Hematopoietic multipotent progenitor cell treated with erythropoietin and hydrocortisone succinate and interleukin-3 and kit ligand, for 6 days (in vitro differentiated cells): ENCODE measurements at regions not wholly inside any gene's neighbourhood (a gene's known extent, or its start where the extent isn't known, plus 50 kb on each side); places are given as distances from the start of the nearest gene placed in this dataset.
"Not testable (repeated sequence)": the region's sequence is repeated elsewhere in the genome, so short reads cannot be mapped to it uniquely, and the experiment has no call there.

ENCODE experiments used
- DNase-seq: peaks from one replicate; pipeline ENCODE4 v3.0.0-alpha.2; 2015

DNA sequence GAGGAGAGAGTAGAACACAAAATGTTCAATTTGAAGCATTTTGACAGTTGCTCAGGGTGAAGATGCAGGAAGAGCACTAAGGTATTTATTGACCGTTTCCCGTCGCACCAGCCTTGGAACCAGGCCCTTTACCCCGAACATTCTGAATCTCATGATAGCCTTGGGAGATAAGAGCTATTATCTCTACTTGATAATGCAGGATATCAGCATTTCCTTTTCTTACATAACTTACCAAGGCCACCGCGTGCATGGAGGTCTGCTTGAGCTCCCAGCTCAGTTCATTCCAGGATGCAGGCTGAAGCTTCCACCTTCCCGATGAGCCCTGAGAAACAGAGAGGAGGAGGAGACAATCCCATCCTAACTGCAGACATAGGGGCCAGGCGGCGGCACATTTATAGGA, 324.2 kb upstream of the COBL start:
- DNase-seq, result no peak

DNA sequence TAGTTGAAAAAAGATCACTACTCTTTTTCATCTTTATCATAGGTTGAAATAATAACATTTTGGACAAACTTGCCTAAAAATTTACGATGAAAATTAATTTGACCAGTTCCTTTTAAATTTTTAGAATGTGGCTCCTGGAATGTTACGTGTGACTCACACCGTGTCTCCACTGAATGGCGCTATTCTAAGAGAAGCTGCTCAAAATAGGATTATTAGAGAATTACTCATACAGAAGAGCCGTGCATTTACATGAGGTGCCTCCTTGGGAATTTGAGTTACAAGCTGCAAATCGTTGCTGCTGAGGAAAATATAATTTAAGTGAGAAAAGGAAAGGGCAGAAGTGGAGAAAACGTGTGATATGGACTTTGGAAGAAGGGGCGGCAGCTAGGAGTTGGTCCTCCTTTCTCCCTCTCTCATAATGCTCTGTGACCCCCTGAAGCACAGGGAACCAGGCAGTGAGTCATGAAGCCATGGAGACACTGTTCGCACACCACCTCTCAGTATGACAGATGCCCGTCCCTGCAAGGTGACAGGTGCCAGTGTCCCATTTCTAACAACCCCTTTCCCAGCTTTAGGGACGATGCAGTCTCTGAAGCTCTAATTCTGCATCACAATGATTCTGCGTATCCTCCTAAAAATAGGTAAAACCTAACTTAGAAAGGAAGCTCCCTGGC, 323.2 kb upstream of the COBL start:
- DNase-seq, result no peak

DNA sequence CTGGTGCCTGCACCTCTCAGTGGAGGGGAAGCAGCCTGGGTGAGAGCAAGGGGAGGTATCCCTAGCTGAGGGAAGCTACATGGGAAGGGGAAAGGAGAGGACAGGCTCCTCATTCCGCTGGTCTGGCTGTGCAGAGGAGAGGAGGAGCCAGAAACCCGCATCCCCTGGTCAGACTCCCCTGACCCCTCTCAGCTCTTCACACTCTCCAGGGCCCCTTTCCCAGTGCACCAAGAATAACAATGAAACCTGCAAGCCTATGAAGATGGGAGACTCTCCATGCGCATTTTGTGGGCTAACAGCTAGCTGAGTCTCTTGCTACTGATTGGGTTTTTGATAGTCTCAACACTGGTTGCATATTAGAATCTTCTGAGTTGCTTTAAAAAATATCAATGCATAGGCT, 319.9 kb upstream of the COBL start:
- no peak for DNase-seq

DNA sequence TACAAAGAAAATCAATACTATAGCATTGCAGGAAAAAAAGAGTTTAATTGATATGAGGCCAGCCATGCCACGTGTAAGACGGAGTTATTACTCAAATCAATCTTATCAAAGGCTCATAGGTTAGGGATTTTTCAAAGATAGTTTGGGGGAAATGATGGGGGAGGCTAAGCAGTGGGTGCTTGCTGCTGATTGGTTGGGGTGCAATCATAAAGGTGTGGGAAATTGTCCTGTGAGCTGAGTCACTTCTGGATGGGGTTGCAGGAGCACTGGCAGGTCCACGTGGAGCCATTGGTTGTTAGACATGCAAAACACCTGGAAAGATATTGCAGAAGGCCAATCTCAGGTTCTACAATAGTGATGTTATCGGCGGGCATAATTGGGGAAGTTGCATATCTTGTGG, 319.2 kb upstream of the COBL start:
- no peak for DNase-seq

DNA sequence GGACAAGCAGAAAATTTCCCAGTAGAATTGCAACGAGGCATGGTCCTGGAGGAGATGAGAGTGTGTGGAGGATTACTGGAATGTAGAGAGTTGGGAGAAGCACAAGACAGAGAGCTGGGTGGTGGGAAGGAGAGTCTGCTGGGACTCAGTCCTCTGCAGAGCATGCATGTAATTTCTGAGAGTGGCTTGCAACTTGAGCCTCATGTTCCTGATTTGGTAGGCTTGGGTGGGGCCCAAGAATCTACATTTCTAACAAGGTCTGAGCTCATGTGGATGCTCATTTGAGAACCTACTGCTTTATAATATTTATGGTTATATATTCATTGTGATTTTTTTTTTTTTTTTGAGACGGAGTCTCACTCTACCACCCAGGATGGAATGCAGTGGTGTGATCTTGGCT, 317.9 kb upstream of the COBL start:
- DNase-seq, result no peak

DNA sequence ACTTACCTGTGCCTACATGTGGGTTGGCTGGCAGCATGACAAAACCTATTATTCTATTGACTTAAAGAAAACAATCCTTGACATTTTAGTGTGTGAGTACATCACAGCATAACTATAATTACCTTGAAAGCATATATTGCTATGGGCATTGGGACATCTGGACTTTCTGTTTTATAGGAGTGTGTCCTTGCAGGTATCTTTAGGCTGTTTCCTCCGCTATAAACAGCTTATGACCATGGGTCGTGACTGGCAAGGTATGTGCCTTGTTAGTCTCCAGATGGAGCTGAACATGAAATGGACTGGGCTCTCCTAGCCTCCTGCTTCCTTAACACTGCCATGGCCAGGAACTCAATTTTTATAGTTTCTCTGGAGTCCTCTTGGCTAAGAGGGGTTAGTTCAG, 317.4 kb upstream of the COBL start:
- DNase-seq, result no peak

DNA sequence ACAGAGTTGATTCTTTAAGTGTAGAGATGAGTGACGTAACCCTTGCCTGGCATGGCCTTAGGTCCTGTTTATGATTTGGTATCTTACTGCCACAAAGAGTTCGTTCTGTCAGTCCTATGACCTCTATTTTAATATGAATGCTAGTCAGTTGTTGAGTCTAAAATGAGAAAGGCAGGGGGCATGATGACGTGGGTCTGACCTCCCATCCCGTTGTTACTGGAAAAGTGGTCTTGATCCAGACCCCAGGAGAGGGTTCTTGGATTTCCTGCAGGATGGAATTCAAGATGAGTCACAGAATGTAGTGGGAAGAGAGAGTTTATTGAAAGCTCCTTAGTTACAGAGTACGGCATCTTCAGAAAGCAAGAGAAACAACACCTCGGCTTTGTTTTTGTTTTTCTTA, 317.0 kb upstream of the COBL start:
- DNase-seq, result no peak

DNA sequence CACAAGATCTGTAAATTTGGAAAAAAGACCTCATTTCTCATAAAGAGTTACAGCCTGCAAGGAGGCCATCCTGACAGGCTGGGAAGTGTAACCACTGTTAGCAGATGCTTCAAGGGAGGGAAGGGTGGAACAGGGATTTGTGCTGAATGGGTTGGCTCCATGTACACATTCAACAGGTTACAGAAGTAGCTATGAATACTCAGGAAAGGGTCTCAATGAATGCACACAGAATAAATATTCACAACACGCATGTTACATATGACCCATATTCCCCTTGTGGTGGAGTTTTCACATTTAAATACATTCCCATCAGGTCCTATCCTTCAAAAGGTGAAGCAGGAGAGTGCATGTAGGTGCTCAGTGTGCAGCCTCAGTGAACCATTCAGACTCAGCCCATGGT, 316.4 kb upstream of the COBL start:
- DNase-seq, result no peak

DNA sequence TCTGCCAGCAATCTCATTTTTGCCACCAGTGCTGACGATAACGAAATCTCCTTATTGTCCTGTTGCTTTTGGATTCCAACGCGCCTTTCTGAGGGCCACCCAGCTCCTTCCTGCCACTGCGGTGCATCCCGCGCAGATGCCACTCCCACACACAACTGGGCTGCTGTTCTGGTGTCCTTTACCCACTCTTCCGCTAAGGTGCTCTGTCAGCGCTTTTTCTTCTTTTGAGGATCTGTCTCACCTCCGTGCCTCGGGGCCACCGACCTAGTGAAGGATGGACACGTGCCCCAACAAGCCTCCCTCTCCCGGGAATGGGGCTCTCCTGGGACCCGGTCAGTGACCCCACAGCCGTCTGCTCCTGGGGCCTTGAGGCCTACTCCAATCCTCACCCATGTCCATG, 314.3 kb upstream of the COBL start:
- DNase-seq, result no peak

DNA sequence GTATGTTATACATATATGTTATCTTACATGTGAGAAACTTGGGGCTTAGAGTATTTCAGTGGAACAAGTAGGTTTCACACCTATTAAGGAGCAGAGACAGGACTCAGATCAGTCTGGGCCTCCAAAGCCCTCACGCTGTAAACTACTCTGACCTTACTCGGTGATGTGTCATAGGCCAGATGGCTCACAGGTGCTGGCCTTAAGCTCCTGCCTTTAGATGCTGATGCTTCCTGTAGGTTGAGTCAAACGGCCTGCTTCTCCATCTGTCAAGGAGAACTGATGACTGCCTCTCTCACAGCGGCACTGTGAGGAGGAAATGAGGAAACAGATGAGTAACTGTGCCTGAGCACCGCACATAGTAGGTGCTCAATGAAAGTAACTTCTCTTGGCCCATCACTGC, 312.6 kb upstream of the COBL start:
- DNase-seq, result no peak

DNA sequence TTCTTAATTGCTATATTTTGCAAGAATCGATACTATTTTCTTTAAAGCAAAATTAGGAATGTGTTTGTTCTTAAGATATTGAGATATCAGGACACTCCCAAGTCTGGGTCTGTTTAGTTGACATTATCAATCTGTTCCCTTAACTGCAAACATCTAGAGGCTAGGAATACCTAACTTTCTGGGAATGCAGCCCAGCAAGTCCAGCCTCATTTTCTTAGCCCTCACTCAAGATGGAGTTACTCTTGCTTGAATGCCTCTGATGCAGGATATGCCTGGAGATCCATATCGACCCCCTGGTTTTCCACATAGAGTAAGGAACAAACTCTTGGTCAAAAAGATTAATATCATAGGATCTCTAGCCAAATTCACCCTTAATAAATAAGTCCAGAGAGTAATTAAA, 305.3 kb upstream of the COBL start:
- DNase-seq, result no peak

DNA sequence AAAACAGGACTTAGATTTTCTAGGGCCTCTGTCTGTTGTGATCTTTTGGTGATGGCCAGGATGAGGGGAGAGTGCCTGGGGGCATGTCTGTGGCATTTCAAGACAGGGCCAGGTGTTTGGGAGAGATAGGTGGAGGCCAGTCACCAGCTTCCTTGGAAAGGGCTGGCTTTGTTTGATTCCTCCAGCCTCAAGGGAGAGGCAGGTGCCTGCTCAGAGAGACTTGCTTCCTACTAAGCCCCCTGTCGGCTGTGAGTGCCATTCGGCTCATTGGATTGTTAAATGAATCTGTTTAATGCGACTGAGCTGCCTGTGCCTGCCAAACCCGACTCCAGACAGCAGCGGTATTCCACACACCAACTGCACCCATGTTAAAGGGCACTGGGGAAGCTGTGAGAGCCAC, 304.1 kb upstream of the COBL start:
- DNase-seq, result no peak

DNA sequence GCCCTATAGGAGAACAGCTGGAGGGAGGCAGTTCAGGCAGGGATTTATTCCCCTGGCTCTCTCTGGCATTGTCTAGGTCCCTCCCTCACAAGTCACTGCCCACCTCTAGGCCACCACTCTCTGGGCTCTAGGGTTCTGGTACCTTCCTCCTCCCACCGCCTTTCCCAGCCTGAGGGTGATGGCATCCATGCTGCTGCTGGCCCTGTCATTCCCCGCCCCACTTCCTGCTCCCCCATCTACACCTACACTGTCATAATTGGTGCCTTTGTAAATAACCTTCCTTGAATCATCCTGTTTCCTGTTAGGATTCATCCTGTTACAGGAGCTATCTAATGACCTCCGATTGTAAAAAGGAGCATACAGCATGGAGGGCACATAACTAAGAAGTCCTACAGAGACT, 303.3 kb upstream of the COBL start:
- no peak for DNase-seq

DNA sequence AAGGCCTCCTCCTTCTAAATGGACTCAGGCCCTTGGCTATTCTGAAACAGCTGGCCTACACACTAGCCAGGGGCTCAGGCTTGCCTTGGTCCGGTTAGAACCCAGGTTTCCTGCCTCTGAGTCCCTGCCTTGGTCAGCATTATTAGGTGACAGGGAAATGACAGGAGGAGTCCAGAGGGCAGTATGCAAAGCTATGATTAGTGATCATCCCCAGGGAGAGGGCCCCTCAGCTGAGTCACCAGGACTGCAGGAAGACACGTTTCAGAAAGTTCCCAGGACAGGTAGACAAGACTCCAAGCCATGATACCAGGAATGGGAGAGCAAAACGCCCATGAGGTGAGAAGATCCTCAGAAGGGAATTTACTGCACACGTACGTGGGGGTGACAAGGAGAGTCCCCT, 301.1 kb upstream of the COBL start:
- no peak for DNase-seq

DNA sequence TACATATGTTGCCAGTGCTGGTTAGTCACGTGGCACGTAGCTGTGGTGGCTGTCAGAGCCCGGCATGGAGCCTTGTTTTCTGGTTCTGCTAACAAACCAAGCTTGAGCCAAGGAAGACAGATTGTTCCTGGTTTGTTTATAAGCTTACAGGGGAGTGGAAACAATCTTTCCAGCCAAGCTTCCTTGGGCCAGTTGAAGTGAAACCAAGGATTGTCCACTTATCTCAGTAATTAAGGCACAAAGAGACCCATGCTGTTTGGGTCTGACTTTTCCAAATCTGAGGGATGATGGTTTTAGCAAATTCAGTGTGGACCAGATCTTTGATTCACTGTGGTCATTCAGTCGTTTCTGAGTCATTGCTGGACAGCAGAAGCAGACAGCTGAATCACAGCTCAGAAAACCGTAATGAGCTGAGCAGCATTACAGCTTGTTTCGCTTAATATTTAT, 297.3 kb upstream of the COBL start:
- no peak for DNase-seq

DNA sequence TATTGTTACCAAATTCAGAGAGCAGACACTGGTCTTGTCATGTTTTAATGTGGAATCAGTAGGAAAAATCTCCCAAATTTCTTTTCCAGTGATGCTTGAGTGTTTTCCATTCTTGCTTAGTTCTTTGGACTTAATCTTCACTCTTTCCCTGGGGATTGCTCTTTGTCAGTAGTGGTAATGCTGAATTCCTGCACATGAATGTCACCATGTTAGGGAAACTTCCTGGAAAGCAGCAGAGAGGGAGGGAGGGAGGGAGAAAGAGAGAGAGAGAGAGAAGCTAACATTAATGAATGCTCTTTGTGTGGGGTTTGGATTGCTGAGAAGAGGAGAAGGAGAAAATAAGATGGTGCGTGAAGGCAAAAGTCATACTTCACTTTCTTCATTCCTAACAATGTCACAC, 295.3 kb upstream of the COBL start:
- no peak for DNase-seq

DNA sequence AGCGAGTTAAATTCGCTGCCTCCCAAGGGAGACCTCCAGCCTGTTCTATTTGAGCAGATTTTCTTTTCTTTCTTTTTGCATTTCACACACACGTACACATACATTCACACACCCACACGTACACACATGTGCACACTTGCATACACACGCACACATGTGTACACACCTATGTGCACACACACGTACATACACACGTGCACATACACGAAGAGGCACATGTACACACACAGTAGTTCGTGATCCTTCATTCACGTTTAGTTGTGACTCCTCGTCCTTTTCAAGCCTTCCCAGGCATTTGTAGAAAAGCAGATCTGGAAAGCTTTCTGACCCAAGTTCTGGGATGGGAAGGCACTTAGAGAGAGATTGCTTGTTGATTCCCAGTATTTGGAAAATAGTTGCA, 290.8 kb upstream of the COBL start:
- no peak for DNase-seq

DNA sequence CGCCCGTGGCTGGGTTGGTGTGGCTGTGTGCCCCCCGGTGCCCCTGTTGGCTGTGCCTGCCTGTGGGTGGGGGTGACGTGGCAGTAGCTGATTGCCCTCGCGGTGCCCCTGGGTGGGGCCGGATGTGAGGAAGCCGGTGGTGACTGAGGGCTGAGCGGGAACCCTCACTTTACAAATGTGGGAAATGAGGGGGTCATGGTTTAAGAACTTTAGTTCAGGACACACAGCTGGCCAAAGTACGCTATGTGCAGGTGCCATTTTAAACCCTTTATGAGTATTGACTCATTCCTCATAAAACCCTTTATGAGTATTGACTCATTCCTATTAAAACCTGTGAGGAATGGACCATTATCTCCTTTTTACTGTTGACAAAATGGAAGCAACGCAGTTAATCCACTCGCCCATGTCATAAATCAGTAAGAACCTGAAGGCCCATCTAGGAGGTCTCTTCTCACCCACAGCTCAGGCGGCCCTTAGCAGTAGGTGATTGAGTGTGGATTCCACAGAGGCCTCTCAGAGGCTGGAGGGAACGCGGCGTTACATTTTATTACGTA, 290.1 kb upstream of the COBL start:
- DNase-seq, result no peak

DNA sequence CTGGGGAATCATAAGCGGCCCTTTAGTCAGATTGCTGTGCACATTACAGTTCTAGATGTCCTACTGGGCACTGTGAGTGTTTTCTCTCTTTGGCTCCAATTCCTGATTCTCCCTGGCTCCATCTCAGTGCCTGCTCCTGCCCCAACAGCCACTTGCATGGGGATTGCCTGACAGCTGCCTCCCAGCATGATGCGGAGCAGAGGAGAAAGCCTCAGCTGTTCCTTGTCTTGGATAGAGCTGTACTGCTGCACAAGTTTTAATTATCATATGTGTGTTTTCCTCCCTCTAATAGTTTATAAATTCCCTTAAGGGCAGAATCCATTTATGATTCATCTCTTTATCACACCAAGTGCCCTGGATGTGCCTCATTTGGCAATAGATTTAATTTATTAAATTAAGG, 285.8 kb upstream of the COBL start:
- no peak for DNase-seq

DNA sequence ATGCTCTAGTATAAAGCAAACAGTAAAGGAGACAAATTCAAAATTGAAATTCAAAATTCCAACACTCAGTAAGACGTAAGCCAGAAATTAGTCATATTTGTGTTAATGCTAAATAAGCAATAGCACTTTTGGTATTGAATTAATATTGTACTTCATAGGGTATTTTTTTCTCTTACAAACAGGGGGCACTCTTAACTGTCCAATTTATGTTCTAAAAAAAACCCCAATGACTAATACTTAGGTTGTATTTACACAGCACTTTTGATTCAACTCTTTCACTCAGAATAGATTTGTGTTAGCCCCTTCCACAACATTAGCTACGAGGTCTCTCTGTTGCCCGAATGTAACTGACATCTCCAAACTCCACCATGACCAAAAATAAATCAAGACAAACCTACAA, 284.9 kb upstream of the COBL start:
- DNase-seq, result no peak

DNA sequence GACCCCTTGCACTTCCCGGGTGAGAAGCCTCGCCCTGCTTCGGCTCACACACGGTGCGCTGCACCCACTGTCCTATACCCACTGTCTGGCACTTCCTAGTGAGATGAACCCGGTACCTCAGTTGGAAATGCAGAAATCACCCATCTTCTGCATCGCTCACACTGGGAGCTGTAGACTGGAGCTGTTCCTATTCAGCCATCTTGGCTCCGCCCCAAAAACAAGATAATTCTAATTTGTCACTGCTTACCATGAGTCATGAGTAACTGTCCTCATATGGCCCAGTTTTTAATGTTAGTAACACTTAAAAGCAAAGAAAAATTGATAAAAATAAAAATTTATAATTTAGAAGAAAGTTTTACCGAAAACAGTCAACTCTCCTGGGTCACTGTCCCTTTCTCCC, 283.3 kb upstream of the COBL start:
- not testable (repeated sequence) for DNase-seq

DNA sequence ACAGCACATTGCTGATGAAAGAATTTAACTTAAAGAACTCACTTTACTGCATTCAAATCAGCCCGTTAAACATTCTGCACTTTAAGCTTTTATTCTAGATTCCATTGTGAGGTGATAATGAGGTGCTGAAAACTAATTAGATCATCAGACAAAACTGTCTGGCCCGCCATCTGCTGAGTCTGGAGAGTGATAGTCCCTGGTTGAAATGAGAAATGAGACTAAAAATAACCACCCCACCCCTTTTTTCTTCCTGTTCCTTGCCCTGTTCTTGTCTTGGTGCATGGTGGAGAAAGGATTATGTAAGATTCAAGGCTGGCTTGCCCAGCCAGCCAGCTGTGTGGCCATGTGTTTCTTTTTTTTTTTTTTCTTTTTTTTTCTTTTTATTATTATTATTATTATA, 277.0 kb upstream of the COBL start:
- no peak for DNase-seq

DNA sequence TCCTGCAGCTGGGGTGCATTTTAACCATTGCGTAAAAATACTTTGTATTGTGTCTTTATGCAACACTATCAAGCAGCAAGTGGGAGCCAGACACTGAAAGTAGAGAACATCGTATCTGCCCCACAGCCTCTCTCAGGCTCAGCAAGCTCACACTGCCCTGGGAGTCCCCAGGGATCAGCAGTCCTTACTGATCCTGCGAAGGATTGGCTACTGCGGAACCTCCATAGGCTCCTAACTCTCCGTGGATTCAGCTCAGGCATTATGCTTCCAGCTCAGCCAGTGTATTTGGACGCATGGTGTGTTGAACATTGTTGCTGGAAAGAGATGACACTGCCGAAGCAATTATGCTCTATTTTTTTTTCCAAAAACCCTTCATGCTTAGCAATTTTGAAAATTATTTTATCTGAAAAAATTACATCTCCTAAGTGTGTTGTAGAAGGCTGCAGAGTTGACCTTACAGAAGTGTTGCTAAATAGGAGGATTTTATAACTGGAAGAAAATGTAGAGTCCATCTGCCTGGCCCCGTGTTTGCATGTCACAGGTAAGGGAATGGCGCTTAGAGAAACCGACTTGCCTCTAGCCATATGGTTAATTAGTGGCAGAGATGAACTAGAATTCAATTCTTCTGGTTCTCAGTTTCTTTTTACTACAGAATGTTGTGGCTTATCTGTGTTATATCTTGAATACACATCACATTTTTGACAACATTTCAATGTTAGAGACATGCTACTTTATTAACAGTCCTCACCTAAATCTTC, 276.4 kb upstream of the COBL start:
- no peak for DNase-seq

DNA sequence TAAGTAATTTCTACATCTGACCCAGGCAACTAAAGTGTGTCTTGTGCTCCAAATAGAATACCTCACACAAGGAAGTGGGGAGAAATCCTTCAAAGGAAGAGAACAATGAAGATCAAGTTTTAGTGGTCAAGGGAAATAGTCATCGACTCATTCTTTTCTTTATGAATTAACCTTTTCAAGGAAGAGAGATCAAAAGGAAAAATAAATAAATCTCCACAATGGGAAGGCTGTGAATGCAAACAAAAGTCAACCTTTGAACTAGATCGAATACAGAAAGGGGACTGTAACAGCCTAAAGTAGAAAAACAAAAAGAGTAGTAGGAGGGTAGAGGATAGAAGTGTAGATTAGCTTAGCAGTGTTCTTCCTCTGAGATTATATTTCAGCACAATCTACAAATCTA, 274.6 kb upstream of the COBL start:
- DNase-seq, result no peak

DNA sequence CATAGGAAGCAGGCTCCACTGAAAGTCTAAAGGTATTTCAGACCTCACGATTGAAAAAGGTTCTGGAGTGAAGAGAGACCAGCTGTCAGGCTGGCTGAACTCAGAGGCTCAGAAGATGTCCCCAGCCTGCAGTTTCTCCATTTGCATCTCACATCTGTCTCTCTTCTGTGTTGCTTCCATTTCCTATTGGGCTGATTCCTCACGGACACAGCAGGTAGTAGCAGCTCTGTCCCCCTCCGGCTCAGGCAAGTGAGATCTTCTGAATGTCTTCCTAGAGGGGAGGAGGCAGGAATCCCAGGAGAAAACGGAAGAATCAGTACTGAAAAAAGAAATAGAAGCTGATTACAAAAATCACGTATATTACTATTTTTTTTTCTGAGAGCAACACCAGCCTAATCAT, 274.1 kb upstream of the COBL start:
- no peak for DNase-seq
